HepG2 (cell line): ENCODE measurements at regions not wholly inside any gene's neighbourhood (a gene's known extent, or its start where the extent isn't known, plus 50 kb on each side); places are given as distances from the start of the nearest gene placed in this dataset.
A peak's percentile ranks its signal among the peaks of the same experiment; 100 is the strongest.

Experiments
- ATAC-seq: fragments of 200-7000 bp; cut with Tn5 transposase; 3 replicates; pipeline ENCODE4 v1.9.1; 2020; ENCODE audit warnings: mild to moderate bottlenecking, moderate library complexity
- BruUV-seq: library from RNA; stranded (reverse); fragments of 400-500 nt; replicated peaks from 2 replicates; lab custom pipeline; 2021; lab: Mats Ljungman, UMichigan
- CTCF ChIA-PET: fragments of 300-600 bp; formaldehyde crosslinking; extraction: SDS; loops from one replicate; lab custom pipeline; 2021; ENCODE audit warnings: low total read pairs, inconsistent platforms, low intra/inter-chr PET ratio; lab: Yijun Ruan, JAX
- POLR2A ChIA-PET: fragments of 350-600 bp; sonication (Branson Sonifier 250); formaldehyde crosslinking; loops from one replicate; lab custom pipeline; 2020; ENCODE audit warnings: antibody characterized with exemption, inconsistent platforms; lab: Yijun Ruan, JAX
- DNase-seq: peaks from one replicate; pipeline ENCODE4 v3.0.0-alpha.2; 2015; ENCODE audit warnings: low spot score
- FAIRE-seq: peaks from 3 replicates; lab custom pipeline; 2011; peaks lifted over from hg19 to GRCh38; lab: Jason Lieb, UNC
- H2AFZ ChIP-seq: one replicate; pipeline ENCODE4 v1.6.1; 2011; ENCODE audit warnings: low read length, inconsistent platforms
- H3K27ac ChIP-seq: fragments of 300-600 bp; 3 replicates; pipeline ENCODE4 v1.8.0; 2011; ENCODE audit warnings: mixed run types, mild to moderate bottlenecking, mixed read lengths, low read length, inconsistent platforms; ENCODE audit not compliant: insufficient read depth; ENCODE audit errors: extremely low read length
- H3K27me3 ChIP-seq, 2 experiments: fragments of 200-600 bp in 1 of 2; 2 replicates in 1 of 2; 3 replicates in 1 of 2; pipeline versions ENCODE4 v1.6.0 to v1.8.0; 2011; ENCODE audit warnings: low read length in 2 of 2, mild to moderate bottlenecking in 2 of 2, moderate library complexity in 2 of 2, inconsistent platforms in 1 of 2; ENCODE audit not compliant: insufficient read depth in 2 of 2, control insufficient read depth in 1 of 2
- H3K36me3 ChIP-seq, 2 experiments: fragments of 200-600 bp in 1 of 2; replicated peaks in 1 of 2; 2 replicates in 1 of 2; 3 replicates in 1 of 2; pipeline versions ENCODE4 v1.5.1 to v1.8.0; 2011; ENCODE audit warnings: low read length in 2 of 2, inconsistent platforms in 1 of 2; ENCODE audit not compliant: insufficient read depth in 2 of 2, control insufficient read depth in 1 of 2
- H3K4me1 ChIP-seq: 2 replicates; pipeline ENCODE4 v1.5.1; 2012; ENCODE audit warnings: low read length, inconsistent platforms; ENCODE audit not compliant: insufficient read depth
- H3K4me2 ChIP-seq: 2 replicates; pipeline ENCODE4 v1.6.0; 2011; ENCODE audit warnings: low read depth, low read length, inconsistent platforms
- H3K4me3 ChIP-seq, 3 experiments: fragments of 200-600 bp in 1 of 3; sonication (generic), shearing (Covaris generic) in 1 of 3; replicated peaks in 1 of 3; 2 replicates each; pipeline ENCODE4 v1.5.1; 2011 to 2016; ENCODE audit warnings: low read length in 3 of 3, inconsistent platforms in 2 of 3, low read depth in 2 of 3, mild to moderate bottlenecking in 2 of 3, control low read depth in 1 of 3, mixed read lengths in 1 of 3; ENCODE audit not compliant: insufficient read depth in 1 of 3
- H3K79me2 ChIP-seq: one replicate; pipeline ENCODE4 v1.6.1; 2011; ENCODE audit warnings: low read length, inconsistent platforms; ENCODE audit not compliant: insufficient read depth
- H3K9ac ChIP-seq: 2 replicates; pipeline ENCODE4 v1.6.0; 2011; ENCODE audit warnings: mild to moderate bottlenecking, low read depth, low read length, inconsistent platforms; ENCODE audit not compliant: insufficient read depth
- H3K9me3 ChIP-seq: 2 replicates; pipeline ENCODE4 v1.5.1; 2012; ENCODE audit warnings: mild to moderate bottlenecking, low read length
- H4K20me1 ChIP-seq: 2 replicates; pipeline ENCODE4 v1.6.0; 2011; ENCODE audit warnings: inconsistent platforms, mild to moderate bottlenecking, low read length, moderate library complexity; ENCODE audit not compliant: insufficient read depth
- DMTF1 ChIP-seq: sonication (generic); formaldehyde crosslinking; IDR thresholded peaks from 2 replicates; pipeline ENCODE4 v1.4.0; 2020; ENCODE audit warnings: mild to moderate bottlenecking, missing genetic modification reagents
- FOSL2 ChIP-seq: sonication (generic); formaldehyde crosslinking; IDR thresholded peaks from 2 replicates; pipeline ENCODE4 v1.4.0; 2020; ENCODE audit warnings: missing genetic modification reagents
- ZBTB37 ChIP-seq: sonication (generic); formaldehyde crosslinking; IDR thresholded peaks from 2 replicates; pipeline ENCODE4 v1.4.0; 2020; ENCODE audit warnings: mild to moderate bottlenecking, missing genetic modification reagents
- WGBS: methylation state at CpG from one replicate; pipeline ENCODE4 v1.1.6; 2017; ENCODE audit warnings: low lambda C conversion rate; 5-methylcytosine and 5-hydroxymethylcytosine counted together
- in situ Hi-C: cut with HindIII; loops from 2 replicates; pipeline ENCODE4 v1.10.0; 2017; ENCODE audit warnings: low pct_unique_long_range_greater_than_20kb; ENCODE audit not compliant: extremely low pct_ligation_motif_present
- intact Hi-C: fragments of 100-400 bp; cut with micrococcal nuclease; formaldehyde crosslinking; loops from one replicate; pipeline ENCODE4 v1.10.0; 2022; ENCODE audit not compliant: unreplicated experiment

- CTCF ChIA-PET: no interaction called here
- Histone ChIP-seq H3K4me1 (peaks cover 27% of the 10 kb centered on the region), H3K79me2 (no peaks in the 10 kb centered on the region), H3K27ac (no peak overlapping the region), H3K9me3 (no peaks in the 10 kb centered on the region), H3K4me2 (no peak overlapping the region), H3K36me3 (no peaks in the 10 kb centered on the region), H2AFZ (no peak overlapping the region), H3K9ac (no peak overlapping the region), H3K27me3 (no peaks in the 10 kb centered on the region), H4K20me1 (no peaks in the 10 kb centered on the region), H3K4me3 (no peak overlapping the region)
- intact Hi-C loops: no loop called here
- ATAC-seq (peak; percentile 17; the same call in 1 of the 3 replicates), FAIRE-seq (no peak), DNase-seq (peak; percentile 61)
- TF ChIP-seq DMTF1 (CRISPR knock-in tag): no peak
- TF ChIP-seq FOSL2 (CRISPR knock-in tag): peak; percentile 68
- no peak for TF ChIP-seq ZBTB37 (CRISPR knock-in tag)
- POLR2A ChIA-PET: no interaction called here
- no TSS peak for BruUV-seq
- WGBS: 50% methylated on average over 14 of the region's 14 CpGs
- in situ Hi-C loops: no loop called here
Measured at GRCh38 chr10:21334891-21335696, 190.4 kb downstream of the SKIDA1 start.
